ENCODE measurements at regions not wholly inside any gene's neighbourhood (a gene's known extent, or its start where the extent isn't known, plus 50 kb on each side); places are given as distances from the start of the nearest gene placed in this dataset.

DNA sequence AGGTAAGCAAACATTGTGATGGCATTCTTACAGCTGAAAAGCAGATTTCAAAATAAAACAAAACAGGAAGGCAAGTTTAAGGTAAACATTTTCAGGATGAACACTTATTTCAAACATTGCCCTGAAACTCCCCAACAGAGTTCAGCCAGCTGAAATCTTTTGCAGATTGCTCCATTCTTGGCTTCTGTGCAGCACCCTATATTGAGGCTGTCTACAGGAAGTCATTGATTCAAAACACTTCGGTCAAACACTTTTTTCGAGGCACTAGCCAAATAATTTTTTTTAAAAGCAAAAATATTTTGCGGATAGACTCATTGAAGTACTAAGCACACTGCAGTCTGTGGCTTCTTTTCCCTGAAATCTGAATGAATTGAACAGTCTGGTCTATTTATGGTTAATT is 318.1 kb upstream of the PDE3A start:
- no peak for DNase-seq (ENCODE audit: low read depth)
- H3K4me3 ChIP-seq (ENCODE audit: low read depth, low read length) = no peak overlapping the region
- TF ChIP-seq, protein P1, sequence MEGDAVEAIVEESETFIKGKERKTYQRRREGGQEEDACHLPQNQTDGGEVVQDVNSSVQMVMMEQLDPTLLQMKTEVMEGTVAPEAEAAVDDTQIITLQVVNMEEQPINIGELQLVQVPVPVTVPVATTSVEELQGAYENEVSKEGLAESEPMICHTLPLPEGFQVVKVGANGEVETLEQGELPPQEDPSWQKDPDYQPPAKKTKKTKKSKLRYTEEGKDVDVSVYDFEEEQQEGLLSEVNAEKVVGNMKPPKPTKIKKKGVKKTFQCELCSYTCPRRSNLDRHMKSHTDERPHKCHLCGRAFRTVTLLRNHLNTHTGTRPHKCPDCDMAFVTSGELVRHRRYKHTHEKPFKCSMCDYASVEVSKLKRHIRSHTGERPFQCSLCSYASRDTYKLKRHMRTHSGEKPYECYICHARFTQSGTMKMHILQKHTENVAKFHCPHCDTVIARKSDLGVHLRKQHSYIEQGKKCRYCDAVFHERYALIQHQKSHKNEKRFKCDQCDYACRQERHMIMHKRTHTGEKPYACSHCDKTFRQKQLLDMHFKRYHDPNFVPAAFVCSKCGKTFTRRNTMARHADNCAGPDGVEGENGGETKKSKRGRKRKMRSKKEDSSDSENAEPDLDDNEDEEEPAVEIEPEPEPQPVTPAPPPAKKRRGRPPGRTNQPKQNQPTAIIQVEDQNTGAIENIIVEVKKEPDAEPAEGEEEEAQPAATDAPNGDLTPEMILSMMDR (IDR thresholded peaks at IDR 0.05; ENCODE audit: insufficient read depth, low read length, poor library complexity, severe bottlenecking) = no peak
- H3K36me3 ChIP-seq (ENCODE audit: control insufficient read depth, insufficient read depth, low read length) = no peaks in the 10 kb centered on the region
- H3K27me3 ChIP-seq (ENCODE audit: control insufficient read depth, insufficient read depth, low read length) = no peaks in the 10 kb centered on the region

DNA sequence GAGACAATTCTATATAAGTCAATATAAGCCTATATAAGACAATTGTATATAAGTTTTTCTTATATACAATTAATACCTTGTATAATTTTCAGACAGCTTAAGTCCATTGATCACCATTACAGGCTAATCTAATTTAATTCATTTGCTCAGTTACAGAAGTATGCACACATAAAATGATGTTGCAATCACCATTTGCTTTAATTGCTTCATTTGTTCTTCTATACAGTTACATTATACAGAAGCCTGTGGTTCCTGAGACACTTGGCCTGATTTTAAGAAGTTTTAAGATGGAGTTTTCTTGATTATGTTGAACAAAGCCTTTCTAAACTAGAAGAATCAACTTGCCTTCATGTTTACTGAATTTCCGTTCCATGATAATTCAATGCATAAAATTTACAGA is 314.6 kb upstream of the PDE3A start:
- DNase-seq (ENCODE audit: low read depth) = no peak
- Histone ChIP-seq H3K4me3 (ENCODE audit: low read depth, low read length) (no peak overlapping the region), H3K27me3 (ENCODE audit: control insufficient read depth, insufficient read depth, low read length) (no peaks in the 10 kb centered on the region), H3K36me3 (ENCODE audit: control insufficient read depth, insufficient read depth, low read length) (no peaks in the 10 kb centered on the region)
- TF ChIP-seq, protein P1 (IDR thresholded peaks at IDR 0.05; ENCODE audit: insufficient read depth, low read length, poor library complexity, severe bottlenecking) = no peak

DNA sequence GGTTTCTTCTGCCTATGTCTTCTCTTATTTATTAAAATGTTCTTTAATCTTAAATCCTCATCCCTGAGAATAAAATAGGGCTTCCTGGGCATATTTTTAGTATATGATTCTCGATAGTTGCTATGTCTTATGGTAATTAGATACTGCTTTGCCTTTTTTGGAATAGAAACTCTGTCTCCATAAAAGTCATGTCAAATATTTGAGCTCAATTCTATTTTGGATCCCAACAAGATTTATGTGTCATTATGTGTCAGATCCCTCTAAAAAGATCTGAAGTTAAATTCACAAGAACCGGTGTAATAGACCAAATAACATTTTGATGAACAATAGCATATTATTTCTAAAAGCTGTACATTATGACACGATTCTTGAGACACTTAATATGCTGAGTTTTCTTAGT is 312.5 kb upstream of the PDE3A start:
- DNase-seq (ENCODE audit: low read depth) = no peak
- Histone ChIP-seq H3K27me3 (ENCODE audit: control insufficient read depth, insufficient read depth, low read length) (no peaks in the 10 kb centered on the region), H3K4me3 (ENCODE audit: low read depth, low read length) (no peak overlapping the region), H3K36me3 (ENCODE audit: control insufficient read depth, insufficient read depth, low read length) (no peaks in the 10 kb centered on the region)
- TF ChIP-seq, protein P1 (IDR thresholded peaks at IDR 0.05; ENCODE audit: insufficient read depth, low read length, poor library complexity, severe bottlenecking) = no peak

DNA sequence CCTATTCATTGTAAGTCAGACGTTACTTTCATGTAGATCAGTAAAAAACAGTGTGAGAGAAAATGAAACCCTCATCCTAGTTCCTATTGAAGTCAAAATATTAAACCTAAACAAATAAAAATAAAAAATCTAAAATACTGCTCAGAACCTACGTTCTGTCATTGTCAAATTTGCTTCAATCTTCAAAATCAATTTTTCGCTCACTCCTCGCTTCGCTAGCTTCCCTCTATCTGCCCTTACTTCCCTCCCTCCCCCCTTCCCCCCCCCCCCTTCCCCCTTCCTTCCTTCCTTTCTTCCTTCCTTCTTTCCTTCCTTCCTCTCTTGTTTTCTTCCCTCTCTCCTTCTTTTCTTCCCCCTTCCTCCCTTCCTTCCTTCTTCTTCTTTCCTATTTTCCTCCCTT is 310.9 kb upstream of the PDE3A start:
- H3K4me3 ChIP-seq (ENCODE audit: low read depth, low read length) = no peak overlapping the region
- no peak for DNase-seq (ENCODE audit: low read depth)
- no peaks in the 10 kb centered on the region for H3K36me3 ChIP-seq (ENCODE audit: control insufficient read depth, insufficient read depth, low read length)
- no peaks in the 10 kb centered on the region for H3K27me3 ChIP-seq (ENCODE audit: control insufficient read depth, insufficient read depth, low read length)
- TF ChIP-seq, protein P1 (IDR thresholded peaks at IDR 0.05; ENCODE audit: insufficient read depth, low read length, poor library complexity, severe bottlenecking) = no peak

DNA sequence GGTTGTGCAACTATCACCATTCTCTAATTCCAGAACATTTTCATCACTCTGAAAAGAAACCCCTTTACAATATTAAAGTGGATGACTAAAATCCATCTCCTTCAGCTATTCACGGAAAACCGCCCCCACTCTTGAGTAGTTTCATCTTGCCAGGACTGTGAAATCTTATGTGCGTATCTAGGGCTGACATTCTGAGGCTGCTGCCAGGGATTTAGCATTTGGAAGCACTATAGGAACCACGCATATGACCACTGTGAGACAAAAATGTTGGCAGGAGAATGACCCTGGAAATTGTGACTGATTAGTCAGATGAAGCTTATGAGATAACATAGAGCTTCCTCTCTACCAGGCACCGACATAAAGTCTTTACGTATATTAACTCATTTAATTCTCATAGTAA is 305.2 kb upstream of the PDE3A start:
- Histone ChIP-seq H3K4me3 (ENCODE audit: low read depth, low read length) (no peak overlapping the region), H3K27me3 (ENCODE audit: control insufficient read depth, insufficient read depth, low read length) (no peaks in the 10 kb centered on the region), H3K36me3 (ENCODE audit: control insufficient read depth, insufficient read depth, low read length) (no peaks in the 10 kb centered on the region)
- TF ChIP-seq, protein P1 (IDR thresholded peaks at IDR 0.05; ENCODE audit: insufficient read depth, low read length, poor library complexity, severe bottlenecking) = no peak
- DNase-seq (ENCODE audit: low read depth) = no peak

DNA sequence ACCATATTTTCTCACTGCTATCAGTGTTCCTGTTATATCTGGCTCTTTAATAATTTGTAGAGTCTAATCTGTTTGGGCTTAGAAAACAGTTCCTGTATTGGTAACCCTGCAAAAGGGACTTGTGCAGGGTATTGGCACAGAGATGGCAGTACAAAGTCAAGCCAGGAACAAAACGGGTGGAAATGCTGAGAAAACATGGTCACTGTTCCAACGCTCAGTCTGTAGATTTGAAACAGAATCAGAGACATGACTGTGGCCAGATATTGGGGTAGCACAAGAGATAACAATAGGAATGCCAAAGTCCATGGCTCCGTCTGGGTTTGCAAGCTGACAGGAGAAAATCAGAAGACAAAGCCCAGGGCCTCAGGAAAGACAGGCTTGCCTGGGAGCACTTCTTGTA is 290.7 kb upstream of the PDE3A start:
- TF ChIP-seq, protein P1 (IDR thresholded peaks at IDR 0.05; ENCODE audit: insufficient read depth, low read length, poor library complexity, severe bottlenecking) = no peak
- Histone ChIP-seq H3K27me3 (ENCODE audit: control insufficient read depth, insufficient read depth, low read length) (no peaks in the 10 kb centered on the region), H3K36me3 (ENCODE audit: control insufficient read depth, insufficient read depth, low read length) (no peaks in the 10 kb centered on the region), H3K4me3 (ENCODE audit: low read depth, low read length) (no peak overlapping the region)
- DNase-seq (ENCODE audit: low read depth) = no peak

Data from kidney epithelial cell (primary cell).